GM21367 (cell line): ENCODE measurements at regions not wholly inside any gene's neighbourhood (a gene's known extent, or its start where the extent isn't known, plus 50 kb on each side); places are given as distances from the start of the nearest gene placed in this dataset.

ENCODE experiments used
- ATAC-seq: cut with Tn5 transposase; IDR thresholded peaks from one replicate; pipeline ENCODE4 v1.9.1; 2021; ENCODE audit not compliant: unreplicated experiment

- no peak for ATAC-seq
Measured at GRCh38 chr3:82942041-82942440, 1180.6 kb upstream of the GBE1 start.

DNA sequence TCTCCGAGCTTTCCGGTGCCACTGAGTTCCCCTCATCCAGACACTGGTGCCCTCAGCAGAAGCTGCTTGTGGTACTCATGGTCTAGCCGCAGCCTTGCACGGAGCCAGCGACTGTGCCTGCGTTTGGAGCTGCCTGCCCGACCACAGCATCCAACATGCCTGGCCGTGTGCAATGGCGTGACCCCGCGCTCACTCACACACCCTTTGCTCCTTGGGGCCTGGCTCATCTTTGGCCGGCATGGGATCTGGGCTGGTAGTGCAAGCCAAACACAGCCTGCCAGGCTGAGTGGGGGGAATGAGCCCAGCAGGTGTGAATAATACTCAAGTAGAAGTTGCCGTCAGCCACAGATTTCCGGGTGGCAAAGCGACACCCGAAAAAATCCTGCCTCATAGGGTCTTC, 1178.7 kb upstream of the GBE1 start:
- ATAC-seq = no peak

GRCh38 chr3:82939491-82940097, 1178.1 kb upstream of the GBE1 start:
- ATAC-seq = no peak

GRCh38 chr3:82938821-82939328, 1177.4 kb upstream of the GBE1 start:
- no peak for ATAC-seq

DNA sequence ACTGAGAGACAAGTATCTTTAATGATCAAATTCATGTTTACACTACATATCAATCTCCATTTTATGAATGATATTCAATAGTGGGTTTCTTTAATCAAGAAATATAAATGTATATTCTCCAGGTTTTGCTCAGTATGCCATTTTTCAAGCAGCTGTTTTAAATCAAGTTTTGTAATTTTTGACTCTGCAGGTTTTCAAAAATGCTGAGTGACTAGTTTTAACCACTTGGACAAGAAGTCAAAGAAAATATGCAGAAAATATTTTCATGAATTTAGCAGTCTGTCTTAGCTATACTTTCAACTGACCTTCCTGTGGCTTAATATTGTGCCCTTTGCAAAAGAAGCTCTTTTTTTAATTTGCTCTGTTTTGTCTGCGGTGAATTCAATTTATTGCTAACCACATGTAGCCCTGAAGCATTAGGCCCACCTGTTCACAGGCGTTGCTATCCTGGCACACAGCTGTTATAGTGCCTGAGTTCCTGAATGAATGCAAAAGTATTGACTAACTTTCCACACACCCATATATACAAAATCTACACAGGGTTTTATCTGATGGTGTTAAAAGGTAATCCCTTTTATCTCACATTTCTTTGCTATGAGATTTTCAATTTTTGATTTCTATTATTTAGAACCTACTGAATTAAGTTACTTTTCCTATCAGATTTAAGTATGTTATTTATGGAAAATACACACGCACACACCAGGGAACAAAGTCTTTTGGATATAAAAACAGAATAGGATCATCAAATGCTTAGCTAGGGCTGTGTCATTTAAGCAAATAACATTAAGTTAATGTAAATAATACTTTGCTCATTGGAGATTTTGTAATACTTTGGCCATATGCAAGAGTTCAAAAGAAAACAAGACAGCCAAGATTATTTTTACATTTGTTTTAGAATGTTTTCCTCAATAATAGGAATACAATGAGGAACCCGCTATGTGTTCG, 1166.1 kb upstream of the GBE1 start:
- no peak for ATAC-seq

GRCh38 chr3:82891028-82891427, 1129.6 kb upstream of the GBE1 start:
- no peak for ATAC-seq

DNA sequence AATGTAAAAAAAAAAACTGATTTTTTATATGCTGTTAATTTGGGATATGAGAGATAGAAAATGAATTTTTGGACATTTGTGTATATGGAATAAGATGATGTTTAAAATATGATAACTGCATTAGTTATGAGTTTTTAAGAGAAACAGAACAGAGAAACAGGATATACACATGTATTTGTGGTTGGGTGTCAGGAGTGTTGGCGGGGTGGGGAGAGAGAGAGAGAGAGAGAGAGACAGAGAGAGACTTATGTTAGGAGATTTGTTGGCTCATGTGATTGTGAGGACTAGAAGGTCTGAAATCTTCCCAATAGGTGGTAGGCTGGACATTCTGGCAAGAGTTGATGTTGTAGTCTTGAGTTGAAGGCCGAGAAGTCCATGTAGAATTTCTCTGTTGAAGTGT, 1121.6 kb upstream of the GBE1 start:
- no peak for ATAC-seq

- ATAC-seq = no peak
Measured at GRCh38 chr3:82875401-82875800, 1114.0 kb upstream of the GBE1 start.

DNA sequence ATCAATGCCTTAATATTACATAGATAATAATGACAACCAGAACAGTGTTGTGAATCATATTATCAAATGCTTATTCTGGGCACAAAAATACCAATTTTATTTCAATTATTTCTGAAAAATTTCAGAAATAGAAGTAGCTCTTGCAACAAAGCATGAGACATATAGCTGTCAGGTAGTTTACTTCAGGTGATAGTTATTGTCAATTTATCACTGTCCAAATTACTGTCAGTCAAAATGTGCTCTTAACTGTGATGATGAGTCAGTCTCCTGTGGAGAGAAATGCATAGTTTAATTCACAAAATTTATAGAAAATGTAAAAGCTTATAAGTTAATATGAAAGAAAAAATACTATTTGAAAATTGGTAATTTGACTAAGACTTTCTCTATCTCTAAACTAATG, 1078.4 kb upstream of the GBE1 start:
- ATAC-seq = no peak

- ATAC-seq = no peak
Measured at GRCh38 chr3:82834098-82834497, 1072.7 kb upstream of the GBE1 start.

DNA sequence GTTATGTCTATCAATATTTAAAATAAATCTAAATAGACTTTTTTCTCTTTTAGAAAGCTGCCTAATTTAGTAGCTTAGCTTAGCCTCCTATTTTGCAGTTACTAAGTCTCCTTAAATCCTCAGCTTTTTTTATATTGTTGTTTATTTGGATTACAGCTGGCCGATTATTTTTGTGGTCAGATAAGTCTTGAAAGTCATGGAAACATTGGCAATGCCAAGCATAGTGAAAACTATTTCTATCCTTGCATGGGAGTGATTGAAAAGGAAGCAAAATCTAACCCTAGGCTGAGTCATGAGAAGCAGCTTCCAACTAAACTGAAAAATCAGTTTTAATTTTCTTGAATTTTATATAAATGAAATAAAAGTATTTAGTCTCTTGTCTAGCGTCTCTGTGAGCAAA, 1063.0 kb upstream of the GBE1 start:
- no peak for ATAC-seq

DNA sequence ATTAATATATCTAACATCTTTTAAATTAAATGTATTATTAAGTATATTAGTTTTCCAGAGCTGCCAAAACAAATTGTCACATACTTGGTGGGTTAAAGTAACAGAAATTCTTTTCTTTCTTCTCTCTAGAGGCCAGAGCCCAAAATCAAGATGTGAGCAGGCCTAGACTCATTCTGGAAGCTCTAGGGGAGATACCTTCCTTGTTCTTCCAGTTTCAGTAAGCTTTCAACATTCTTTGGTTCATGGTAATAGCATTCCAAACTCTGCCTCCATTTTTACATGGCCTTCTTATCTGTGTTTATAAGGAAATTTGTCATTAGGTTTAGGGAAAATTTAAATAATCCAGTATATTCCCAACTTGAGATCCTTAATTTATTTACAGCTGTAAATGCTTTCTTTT, 1054.6 kb upstream of the GBE1 start:
- no peak for ATAC-seq

DNA sequence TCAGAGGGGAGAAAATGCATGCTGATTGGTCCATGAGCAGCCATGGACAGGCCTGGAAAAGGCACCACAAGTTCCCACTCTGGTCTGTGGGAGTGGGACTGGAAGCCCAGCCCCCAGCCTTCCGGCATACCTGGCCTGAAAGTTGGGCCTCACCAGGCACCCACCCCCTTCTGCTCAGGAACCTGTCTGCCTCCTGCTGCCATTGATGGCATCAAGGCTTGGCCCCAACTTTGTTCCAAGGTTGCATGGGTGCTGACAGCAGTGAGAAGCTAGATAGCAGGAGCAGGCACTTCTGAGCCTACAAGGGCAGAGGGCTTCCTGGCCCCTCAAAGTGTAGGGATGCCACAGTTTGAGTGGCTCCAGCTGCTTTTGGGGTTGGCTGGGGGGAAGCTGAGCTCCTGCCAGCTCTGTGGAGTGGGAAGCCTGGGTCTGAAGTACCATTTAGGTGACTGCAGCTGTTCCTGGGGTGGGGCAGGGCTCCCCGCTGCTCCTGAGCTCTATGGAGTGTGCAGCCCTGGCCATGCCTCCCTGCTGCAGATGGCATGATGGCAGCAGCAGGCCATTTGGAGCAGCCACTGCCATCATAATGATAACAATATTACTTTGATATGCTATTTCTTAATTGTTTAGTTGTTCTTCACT, 1054.1 kb upstream of the GBE1 start:
- no peak for ATAC-seq

- ATAC-seq = no peak
Measured at GRCh38 chr3:82814660-82815059, 1053.2 kb upstream of the GBE1 start.

GRCh38 chr3:82807781-82808180, 1046.3 kb upstream of the GBE1 start:
- ATAC-seq = no peak

DNA sequence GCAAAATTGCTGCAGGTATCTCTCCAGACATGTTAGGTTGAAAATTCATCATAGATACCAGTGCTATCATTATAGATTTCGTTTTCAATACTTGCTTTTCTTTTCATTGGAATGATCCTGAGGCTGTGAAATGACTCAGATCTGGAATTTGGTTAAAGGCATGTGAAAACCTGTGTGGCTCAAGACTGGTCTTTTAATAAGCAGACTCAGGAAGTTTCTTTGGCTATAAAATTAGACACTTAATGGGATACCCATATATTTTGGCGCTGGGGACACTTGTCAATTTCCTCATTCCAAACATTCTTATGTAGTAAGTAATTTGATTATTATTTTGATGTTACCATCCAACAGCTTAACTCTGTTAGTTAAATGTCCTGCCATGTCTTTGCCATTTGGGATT, 1041.1 kb upstream of the GBE1 start:
- no peak for ATAC-seq

DNA sequence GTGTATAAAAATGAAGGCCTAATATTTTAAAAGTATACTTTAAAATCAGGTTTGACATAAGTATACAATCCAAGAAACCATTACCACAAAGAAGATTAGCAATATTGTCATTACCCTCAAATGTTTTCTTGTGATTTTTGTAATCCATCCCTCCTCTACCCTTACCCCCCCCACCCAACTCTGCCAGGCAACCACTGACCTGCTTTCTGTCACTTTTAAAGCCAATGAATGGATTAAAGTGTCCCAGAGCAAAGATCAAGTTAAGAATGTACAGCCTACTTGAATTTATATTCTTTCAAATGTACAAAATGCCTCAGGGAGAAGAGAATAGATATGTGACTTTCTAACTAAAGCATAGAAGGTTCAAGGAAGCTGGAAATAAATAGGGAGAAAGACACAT, 1038.8 kb upstream of the GBE1 start:
- ATAC-seq = no peak

DNA sequence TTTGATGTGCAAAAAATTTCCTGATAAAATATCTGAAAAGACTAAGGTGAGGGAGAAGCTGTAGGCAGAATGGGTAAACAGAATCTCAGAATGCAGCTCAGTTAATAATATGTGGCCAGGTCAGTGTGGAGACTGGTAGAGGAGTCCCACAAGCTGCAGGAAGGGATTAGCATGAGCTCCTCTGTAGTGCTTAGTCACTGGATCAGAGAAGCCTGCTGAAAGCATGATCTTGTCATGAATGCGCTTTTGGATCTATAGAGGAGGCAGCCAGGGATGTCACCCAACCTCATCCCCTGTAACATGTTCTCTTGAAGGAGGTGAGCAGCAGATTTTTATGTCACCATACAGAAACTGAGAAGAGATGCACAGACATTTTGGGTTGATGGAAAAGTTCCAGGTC, 1035.3 kb upstream of the GBE1 start:
- ATAC-seq = no peak

GRCh38 chr3:82791241-82791640, 1029.8 kb upstream of the GBE1 start:
- ATAC-seq = no peak

DNA sequence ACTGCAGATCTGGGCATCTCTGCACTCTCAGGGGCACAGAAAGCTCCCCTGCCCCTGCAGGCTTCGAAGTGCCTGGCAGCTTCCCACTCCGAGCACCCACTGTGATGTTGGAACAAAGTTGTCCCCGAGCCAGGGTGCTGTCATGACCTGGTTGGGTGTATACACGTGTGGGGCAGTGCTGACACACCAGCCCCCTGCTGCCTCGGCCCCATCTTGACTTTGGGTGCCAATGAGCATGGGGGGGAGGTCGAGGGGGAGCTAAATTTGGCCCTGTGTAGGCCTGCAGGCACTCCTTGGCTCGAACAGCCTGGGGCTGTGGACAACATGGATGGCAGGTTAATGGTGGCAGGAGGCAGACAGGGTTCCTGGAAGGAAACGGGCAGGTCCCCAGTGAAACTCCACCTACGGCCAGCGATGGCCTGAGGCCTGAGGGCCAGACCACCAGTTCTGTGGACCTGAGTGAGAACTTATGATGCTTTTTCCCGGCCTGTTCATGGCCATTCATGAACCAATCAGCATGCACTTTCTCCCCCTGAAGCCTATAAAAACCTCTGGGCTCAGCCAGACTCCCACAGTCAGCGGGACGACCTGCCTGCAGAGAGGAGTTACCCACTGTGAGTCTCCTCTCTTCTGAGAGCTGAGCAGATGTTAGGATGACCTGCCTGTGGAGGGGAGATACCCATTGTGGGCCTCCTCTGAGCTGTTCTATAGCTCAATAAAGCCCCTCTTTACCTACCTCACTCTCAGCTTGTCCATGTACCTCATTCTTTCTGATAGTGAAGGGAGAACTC, 1029.1 kb upstream of the GBE1 start:
- ATAC-seq = no peak

- ATAC-seq = no peak
Measured at GRCh38 chr3:82783194-82783593, 1021.7 kb upstream of the GBE1 start.
